ENCODE measurements at regions not wholly inside any gene's neighbourhood (a gene's known extent, or its start where the extent isn't known, plus 50 kb on each side); places are given as distances from the start of the nearest gene placed in this dataset.

GRCh38 chr14:29175706-29176105 is 409.1 kb downstream of the FOXG1 start:
- FAIRE-seq (no peak), DNase-seq (ENCODE audit: extremely low spot score, insufficient read length, low read depth) (no peak)

- FAIRE-seq (no peak), DNase-seq (ENCODE audit: extremely low spot score, insufficient read length, low read depth) (no peak)
These were observed 410.3 kb downstream of the FOXG1 start for GRCh38 chr14:29176876-29177275.

GRCh38 chr14:29178971-29179370 is 412.4 kb downstream of the FOXG1 start:
- DNase-seq (ENCODE audit: extremely low spot score, insufficient read length, low read depth) (no peak), FAIRE-seq (no peak)

GRCh38 chr14:29191092-29191491 is 424.5 kb downstream of the FOXG1 start:
- DNase-seq (ENCODE audit: extremely low spot score, insufficient read length, low read depth) = no peak
- no peak for FAIRE-seq

GRCh38 chr14:29197557-29197956 is 431.0 kb downstream of the FOXG1 start:
- FAIRE-seq (no peak), DNase-seq (ENCODE audit: extremely low spot score, insufficient read length, low read depth) (no peak)

- FAIRE-seq (no peak), DNase-seq (ENCODE audit: extremely low spot score, insufficient read length, low read depth) (no peak)
These were observed 439.1 kb downstream of the FOXG1 start for GRCh38 chr14:29205658-29206057.

- no peak for FAIRE-seq
These were observed 449.3 kb downstream of the FOXG1 start for GRCh38 chr14:29215853-29216252.

GRCh38 chr14:29216268-29217232 is 450.0 kb downstream of the FOXG1 start:
- no peak for FAIRE-seq
- no peak for DNase-seq (ENCODE audit: extremely low spot score, insufficient read length, low read depth)

More at GRCh38 chr14:29215853-29216252, 449.3 kb downstream of the FOXG1 start:
- no peak for DNase-seq (ENCODE audit: extremely low spot score, insufficient read length, low read depth)

GRCh38 chr14:29217813-29218450 is 451.3 kb downstream of the FOXG1 start:
- FAIRE-seq (no peak), DNase-seq (ENCODE audit: extremely low spot score, insufficient read length, low read depth) (no peak)

GRCh38 chr14:29220072-29220471 is 453.5 kb downstream of the FOXG1 start:
- DNase-seq (ENCODE audit: extremely low spot score, insufficient read length, low read depth) (no peak), FAIRE-seq (no peak)

GRCh38 chr14:29220566-29220965 is 454.0 kb downstream of the FOXG1 start:
- no peak for DNase-seq (ENCODE audit: extremely low spot score, insufficient read length, low read depth)
- no peak for FAIRE-seq

GRCh38 chr14:29222006-29222405 is 455.4 kb downstream of the FOXG1 start:
- FAIRE-seq (no peak), DNase-seq (ENCODE audit: extremely low spot score, insufficient read length, low read depth) (no peak)

GRCh38 chr14:29222671-29223268 is 456.2 kb downstream of the FOXG1 start:
- DNase-seq (ENCODE audit: extremely low spot score, insufficient read length, low read depth) = no peak
- FAIRE-seq = peak; percentile 50

GRCh38 chr14:29223947-29224346 is 457.4 kb downstream of the FOXG1 start:
- no peak for FAIRE-seq
- no peak for DNase-seq (ENCODE audit: extremely low spot score, insufficient read length, low read depth)

- no peak for DNase-seq (ENCODE audit: extremely low spot score, insufficient read length, low read depth)
- no peak for FAIRE-seq
These were observed 461.0 kb downstream of the FOXG1 start for GRCh38 chr14:29227631-29228030.

GRCh38 chr14:29232153-29232552 is 465.6 kb downstream of the FOXG1 start:
- DNase-seq (ENCODE audit: extremely low spot score, insufficient read length, low read depth) (no peak), FAIRE-seq (no peak)

- no peak for FAIRE-seq
- DNase-seq (ENCODE audit: extremely low spot score, insufficient read length, low read depth) = no peak
These were observed 466.1 kb downstream of the FOXG1 start for GRCh38 chr14:29232711-29233110.

- DNase-seq (ENCODE audit: extremely low spot score, insufficient read length, low read depth) = no peak
These were observed 466.6 kb downstream of the FOXG1 start for GRCh38 chr14:29233188-29233587.

GRCh38 chr14:29235991-29236390 is 469.4 kb downstream of the FOXG1 start:
- DNase-seq (ENCODE audit: extremely low spot score, insufficient read length, low read depth) (no peak), FAIRE-seq (no peak)

More at GRCh38 chr14:29233188-29233587, 466.6 kb downstream of the FOXG1 start:
- no peak for FAIRE-seq

GRCh38 chr14:29236401-29236800 is 469.8 kb downstream of the FOXG1 start:
- FAIRE-seq (no peak), DNase-seq (ENCODE audit: extremely low spot score, insufficient read length, low read depth) (no peak)

- no peak for DNase-seq (ENCODE audit: extremely low spot score, insufficient read length, low read depth)
- no peak for FAIRE-seq
These were observed 470.3 kb downstream of the FOXG1 start for GRCh38 chr14:29236848-29237247.
